ENCODE measurements at regions not wholly inside any gene's neighbourhood (a gene's known extent, or its start where the extent isn't known, plus 50 kb on each side); places are given as distances from the start of the nearest gene placed in this dataset.

- no peak for DNase-seq (ENCODE audit: low read depth, low spot score)
- H3K4me3 ChIP-seq (ENCODE audit: low read depth, low read length), result no peak overlapping the region
- no peak for TF ChIP-seq CTCF (IDR thresholded peaks at IDR 0.05; ENCODE audit: insufficient read depth, low read length, missing control alignments)
- CTCF ChIA-PET, result interaction anchor here (1.1 to 2.2 kb wide), 7 partner anchors 11 to 102 kb away, joined by 3 to 13 read pairs (median 3); no protein-coding TSS in a partner anchor
- POLR2A ChIA-PET, result no interaction called here
Measured at GRCh38 chr13:31056644-31057271, 104.9 kb downstream of the HSPH1 start.

- ChIA-PET CTCF (interaction anchor here (1.1 to 2.2 kb wide), 3 partner anchors 10 to 32 kb away, joined by 3 to 13 read pairs (median 4); no protein-coding TSS in a partner anchor), POLR2A (no interaction called here)
- no peak for TF ChIP-seq CTCF (IDR thresholded peaks at IDR 0.05; ENCODE audit: insufficient read depth, low read length, missing control alignments)
- DNase-seq (ENCODE audit: low read depth, low spot score), result no peak
- no peak overlapping the region for H3K4me3 ChIP-seq (ENCODE audit: low read depth, low read length)
Measured at GRCh38 chr13:31055589-31055988, 106.1 kb downstream of the HSPH1 start.

GRCh38 chr13:31054632-31055031, 107.1 kb downstream of the HSPH1 start:
- ChIA-PET POLR2A (no interaction called here), CTCF (no interaction called here)
- DNase-seq (ENCODE audit: low read depth, low spot score), result no peak
- H3K4me3 ChIP-seq (ENCODE audit: low read depth, low read length), result no peak overlapping the region
- no peak for TF ChIP-seq CTCF (IDR thresholded peaks at IDR 0.05; ENCODE audit: insufficient read depth, low read length, missing control alignments)

GRCh38 chr13:31053896-31054295, 107.8 kb downstream of the HSPH1 start:
- ChIA-PET CTCF (interaction anchor here (0.6 kb wide), 1 partner anchor 9 kb away, joined by 3 read pairs; no protein-coding TSS in a partner anchor), POLR2A (no interaction called here)
- TF ChIP-seq CTCF (IDR thresholded peaks at IDR 0.05; ENCODE audit: insufficient read depth, low read length, missing control alignments), result no peak
- H3K4me3 ChIP-seq (ENCODE audit: low read depth, low read length), result no peak overlapping the region
- DNase-seq (ENCODE audit: low read depth, low spot score), result no peak

- no peak for DNase-seq (ENCODE audit: low read depth, low spot score)
- no peak for TF ChIP-seq CTCF (IDR thresholded peaks at IDR 0.05; ENCODE audit: insufficient read depth, low read length, missing control alignments)
- POLR2A ChIA-PET, result no interaction called here
- CTCF ChIA-PET, result interaction anchor here (0.6 to 1.0 kb wide), 3 partner anchors 8 to 832 kb away, joined by 3 read pairs; no protein-coding TSS in a partner anchor
- no peak overlapping the region for H3K4me3 ChIP-seq (ENCODE audit: low read depth, low read length)
Measured at GRCh38 chr13:31053091-31053490, 108.6 kb downstream of the HSPH1 start.

GRCh38 chr13:31052478-31052877, 109.2 kb downstream of the HSPH1 start:
- CTCF ChIA-PET, result interaction anchor here (0.8 to 1.0 kb wide), 2 partner anchors 21 to 261 kb away, joined by 3 read pairs; no protein-coding TSS in a partner anchor
- no peak for TF ChIP-seq CTCF (IDR thresholded peaks at IDR 0.05; ENCODE audit: insufficient read depth, low read length, missing control alignments)
- H3K4me3 ChIP-seq (ENCODE audit: low read depth, low read length), result no peak overlapping the region
- POLR2A ChIA-PET, result no interaction called here
- DNase-seq (ENCODE audit: low read depth, low spot score), result no peak

Measured in AG04449 (cell line).